HG03521 (cell line): ENCODE measurements at regions not wholly inside any gene's neighbourhood (a gene's known extent, or its start where the extent isn't known, plus 50 kb on each side); places are given as distances from the start of the nearest gene placed in this dataset.
"Not testable (repeated sequence)": the region's sequence is repeated elsewhere in the genome, so short reads cannot be mapped to it uniquely, and the experiment has no call there.

Experiments
- ATAC-seq: cut with Tn5 transposase; IDR thresholded peaks from one replicate; pipeline ENCODE4 v1.9.1; 2021; ENCODE audit warnings: mild to moderate bottlenecking, moderate library complexity; ENCODE audit not compliant: unreplicated experiment

DNA sequence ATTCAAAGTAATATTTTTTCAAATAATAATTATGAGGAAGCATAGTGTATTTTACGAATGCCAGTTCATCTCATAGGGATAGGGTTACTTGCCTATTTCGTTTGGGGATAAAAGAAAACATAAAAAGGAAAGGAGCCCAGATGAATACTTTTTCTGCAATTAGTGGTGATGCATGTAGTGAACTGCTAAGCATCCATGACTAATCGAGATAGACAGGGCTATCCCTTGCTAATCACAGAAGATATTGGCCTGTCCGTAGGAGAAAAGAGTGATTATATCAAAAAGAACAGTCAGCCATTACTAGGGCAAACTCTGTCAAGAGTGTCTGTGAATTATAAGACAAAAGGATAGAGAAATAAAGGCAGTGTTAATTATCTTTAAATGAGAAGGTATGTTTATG is 746.1 kb downstream of the C4orf33 start:
- ATAC-seq = no peak

DNA sequence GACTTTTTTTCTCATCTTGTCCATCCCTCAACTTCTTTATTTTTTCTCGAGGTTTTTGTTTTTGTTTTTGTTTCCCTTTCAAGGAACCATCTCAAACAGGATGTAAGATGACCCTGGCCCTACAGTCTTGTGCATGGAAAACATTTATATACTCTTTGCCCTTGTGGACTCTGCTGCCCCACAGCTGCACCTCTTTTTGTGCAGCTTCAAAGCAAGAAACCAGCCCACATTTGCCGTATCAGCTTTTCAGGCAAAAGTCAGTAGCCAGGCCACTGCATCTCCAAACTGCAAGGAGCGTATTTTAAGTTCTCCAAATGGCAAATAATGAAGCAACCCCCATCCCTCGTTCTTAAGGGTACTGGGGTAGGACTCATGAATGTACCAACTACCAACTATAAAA is 756.5 kb downstream of the C4orf33 start:
- ATAC-seq = no peak

DNA sequence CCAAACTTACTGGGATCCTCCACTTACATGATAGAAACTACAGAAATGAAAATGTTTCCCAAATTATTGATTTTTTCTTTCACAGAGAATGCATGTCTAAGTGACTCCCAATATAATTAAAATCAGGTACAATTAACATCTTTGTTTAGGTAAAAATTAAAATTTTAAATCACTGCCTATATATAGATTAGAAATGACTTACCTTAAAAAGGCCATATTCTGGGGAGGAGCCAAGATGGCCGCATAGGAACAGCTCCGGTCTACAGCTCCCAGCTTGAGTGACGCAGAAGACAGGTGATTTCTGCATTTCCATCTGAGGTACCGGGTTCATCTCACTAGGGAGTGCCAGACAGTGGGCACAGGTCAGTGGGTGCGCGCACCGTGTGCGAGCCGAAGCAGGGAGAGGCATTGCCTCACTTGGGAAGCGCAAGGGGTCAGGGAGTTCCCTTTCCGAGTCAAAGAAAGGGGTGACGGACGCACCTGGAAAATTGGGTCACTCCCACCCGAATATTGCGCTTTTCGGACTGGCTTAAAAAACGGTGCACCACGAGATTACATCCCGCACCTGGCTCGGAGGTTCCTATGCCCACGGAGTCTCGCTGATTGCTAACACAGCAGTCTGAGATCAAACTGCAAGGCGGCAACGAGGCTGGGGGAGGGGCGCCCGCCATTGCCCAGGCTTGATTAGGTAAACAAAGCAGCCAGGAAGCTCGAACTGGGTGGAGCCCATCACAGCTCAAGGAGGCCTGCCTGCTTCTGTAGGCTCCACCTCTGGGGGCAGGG is 757.9 kb downstream of the C4orf33 start:
- not testable (repeated sequence) for ATAC-seq

DNA sequence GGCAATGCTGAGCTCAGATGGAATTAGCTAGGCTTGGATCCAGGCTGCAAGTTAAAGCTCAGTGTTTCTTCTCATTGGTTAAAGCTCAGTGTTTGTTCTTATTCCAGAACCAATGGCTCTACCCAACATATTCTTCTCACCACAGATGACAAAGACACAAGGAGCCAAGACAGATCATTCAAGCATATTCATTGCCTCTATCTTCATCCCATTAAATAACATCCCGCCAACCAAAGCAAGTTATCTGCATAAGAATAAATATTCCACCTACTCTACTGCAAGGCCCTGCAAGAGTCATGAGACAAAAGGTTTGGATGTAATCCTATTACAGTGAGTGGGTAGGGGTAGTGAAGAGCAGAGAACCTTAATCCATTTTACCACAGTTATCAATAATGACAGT is 766.5 kb downstream of the C4orf33 start:
- ATAC-seq = no peak

DNA sequence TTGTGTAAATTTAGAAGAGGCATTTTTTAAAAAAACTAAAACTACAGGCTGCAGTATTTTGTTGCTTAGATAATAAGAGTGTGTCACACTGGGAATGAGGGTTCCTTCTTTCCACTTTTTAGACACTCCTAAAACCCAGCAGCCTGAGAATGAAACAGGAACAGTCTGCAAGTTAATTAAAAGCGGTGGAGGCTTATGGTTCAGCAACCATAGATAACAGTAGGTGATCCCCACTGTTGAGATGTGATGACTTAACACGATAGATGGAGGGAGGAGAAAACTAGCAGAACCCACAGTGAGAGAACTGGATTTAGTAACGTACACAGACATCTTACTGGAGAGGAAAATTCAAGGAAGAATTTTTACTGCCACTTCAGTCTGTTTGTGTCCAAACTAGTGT is 767.3 kb downstream of the C4orf33 start:
- no peak for ATAC-seq

DNA sequence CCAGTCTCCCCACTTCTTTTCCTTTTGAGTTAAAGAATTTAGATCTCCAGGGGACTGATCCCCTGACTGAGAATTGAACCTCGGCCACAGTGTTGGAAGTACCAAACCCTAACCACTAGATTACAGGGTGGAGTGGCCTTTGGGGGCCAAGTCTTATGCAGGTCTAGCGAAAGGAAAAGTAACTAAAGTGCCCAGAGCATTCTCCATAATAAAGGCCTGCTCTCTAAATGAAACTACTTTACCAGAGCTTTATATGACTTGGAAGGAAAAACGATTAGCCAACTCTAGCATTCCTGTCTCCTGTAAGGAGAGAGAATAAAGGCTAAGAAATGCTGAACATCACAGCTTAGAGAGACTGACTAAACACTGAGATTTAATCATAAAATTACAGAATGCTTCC is 788.0 kb downstream of the C4orf33 start:
- ATAC-seq = no peak

DNA sequence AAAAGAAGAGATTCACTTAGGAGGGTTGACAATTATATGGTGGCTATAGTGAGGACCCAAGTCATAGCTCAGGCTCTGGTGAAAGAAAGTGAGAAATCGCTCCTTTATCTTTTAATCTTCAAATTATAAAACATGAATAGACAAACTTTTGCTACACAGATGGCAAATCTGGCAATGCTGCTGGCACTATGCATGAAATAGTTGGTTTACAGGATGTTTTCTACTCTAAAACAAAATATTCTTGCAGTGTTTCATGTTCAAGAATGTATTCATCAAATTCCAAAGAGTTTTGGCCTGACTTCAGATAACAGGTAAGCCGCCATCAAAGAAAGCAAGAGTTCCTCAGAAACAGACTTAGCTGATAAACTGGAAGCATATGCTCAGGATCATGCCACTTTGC is 801.2 kb downstream of the C4orf33 start:
- no peak for ATAC-seq

DNA sequence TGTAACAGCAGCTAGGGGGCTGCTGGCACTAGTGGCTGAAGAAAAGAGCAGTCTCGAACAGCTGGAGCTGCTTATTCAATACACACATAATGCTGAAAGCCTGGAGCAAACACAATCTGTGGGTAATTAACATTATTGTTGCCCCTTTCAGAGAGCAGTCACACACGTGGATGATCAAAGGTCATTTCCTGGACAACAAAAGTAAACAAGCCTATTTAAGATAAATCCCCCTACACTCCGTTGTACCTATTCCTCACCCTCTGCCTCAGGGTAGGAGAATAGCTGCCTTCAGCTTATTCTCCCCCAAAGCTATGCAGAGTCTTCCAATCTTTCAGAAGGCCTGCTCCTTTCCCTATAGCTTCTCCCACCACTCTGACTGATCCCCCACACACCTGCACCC is 803.9 kb downstream of the C4orf33 start:
- no peak for ATAC-seq

DNA sequence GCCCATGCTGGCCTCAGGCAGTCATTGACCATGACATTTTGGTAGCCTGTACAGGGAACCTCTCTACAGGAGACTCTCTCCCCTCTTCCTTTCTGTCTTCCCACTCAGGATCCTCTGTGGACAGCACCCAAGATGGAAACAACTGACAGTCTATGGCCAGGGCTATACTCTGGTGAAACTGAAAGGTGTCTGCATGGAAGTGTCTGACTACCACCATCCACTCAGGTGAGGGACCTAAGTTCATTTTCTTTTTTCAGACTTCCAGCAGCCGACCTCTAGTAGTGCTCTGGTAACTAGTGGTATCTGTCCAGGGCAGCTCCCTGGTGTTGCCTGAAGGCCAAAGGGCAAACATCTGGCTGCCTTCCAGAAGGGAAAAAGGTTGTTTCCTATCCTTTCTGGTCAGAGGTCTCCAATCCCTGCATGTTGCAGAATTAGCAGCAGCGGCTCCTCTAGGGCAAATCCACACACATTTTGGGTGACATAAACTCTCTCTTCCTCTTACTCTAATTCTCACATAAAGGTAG is 804.5 kb downstream of the C4orf33 start:
- no peak for ATAC-seq

DNA sequence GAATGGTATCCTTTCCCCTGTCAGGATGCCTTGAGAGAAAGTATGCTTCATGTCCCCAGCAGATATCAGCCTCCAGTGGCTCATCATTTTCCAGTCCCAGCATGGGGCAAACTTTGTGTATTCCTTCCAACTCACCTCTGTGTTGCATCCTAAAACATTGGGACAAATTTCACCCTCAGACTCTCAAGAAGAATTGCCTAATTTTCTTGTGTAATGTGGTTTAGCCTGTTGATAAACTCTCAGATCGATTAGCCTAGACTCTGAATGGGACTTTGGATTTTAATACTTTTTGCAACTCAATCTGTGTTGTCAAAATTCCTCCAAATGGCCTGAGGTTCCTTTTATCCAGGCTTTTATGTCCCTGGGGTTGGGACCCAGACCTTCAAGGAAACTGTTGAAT is 805.3 kb downstream of the C4orf33 start:
- ATAC-seq = no peak

DNA sequence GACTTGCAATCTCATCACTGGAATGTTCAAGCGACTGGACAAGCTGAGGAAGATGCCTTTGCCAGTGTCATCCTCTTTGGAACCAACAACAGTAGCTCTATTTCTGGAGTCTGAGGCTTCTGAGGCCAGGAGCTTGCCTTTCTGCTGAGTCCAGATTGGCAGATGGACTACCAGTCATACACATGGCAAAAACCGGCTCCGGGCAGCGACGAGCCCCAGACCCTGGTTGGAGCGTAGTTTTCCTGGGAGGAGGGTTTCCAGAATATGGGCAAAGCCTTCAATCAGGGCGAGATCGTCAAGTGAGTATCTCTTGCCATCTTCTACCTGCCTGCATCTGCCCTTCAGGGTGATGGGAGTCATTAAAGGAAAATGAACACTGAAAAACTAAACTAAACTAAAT is 807.9 kb downstream of the C4orf33 start:
- ATAC-seq = no peak

DNA sequence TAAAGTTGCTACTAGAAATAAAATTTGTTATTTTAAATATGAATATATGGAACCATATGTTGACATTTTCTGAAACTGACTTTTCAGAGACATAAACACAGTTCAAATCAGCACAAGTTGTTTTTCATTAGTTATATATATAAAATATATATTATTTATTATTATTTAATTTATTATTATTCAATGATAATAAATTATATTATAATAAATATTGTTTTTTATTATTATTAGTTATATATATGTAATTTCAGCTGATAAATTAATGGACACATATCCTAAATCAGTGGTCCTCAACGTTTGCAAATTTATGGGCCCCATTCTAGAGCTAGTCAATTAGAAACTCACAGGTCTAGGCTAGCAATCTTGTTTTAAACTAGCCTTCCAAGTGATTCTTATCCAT is 809.3 kb downstream of the C4orf33 start:
- no peak for ATAC-seq

DNA sequence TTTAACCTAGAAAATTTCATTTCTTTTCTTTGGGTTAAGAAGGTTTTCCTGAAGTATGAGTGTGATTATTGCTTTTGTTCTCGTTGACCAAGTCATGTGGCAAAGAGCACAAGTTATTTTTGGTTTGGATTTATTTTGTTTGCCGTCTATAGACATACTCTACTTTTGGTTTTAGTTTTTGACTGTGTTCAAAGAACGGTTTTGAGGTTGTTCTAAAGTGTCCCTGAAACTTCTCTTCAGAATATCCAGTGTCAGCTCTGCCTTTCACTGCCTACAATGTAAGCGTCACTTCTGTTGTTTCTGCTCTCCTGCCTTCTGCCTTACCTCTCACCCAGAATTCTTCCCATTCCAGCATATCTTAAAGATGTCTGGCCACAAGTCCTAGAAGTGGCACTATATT is 812.2 kb downstream of the C4orf33 start:
- no peak for ATAC-seq

DNA sequence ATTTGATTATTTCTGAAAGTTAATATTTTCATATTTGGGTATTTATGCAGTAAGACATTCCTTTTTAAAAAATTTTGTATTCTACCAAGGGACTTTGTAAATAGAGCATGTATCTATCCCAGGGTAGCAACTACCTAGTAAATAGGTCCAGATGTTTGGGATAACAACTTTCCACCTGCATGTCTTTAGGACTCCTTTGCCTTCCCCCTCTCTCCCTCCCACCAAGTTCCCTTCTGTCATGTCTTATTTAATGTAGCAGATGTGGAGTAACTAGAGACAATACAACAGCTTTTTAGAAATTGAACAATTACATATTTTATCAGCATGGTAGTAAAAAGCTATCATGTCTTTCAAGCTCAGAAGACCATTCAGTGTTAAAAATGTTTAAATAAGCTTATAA is 821.0 kb downstream of the C4orf33 start:
- no peak for ATAC-seq

DNA sequence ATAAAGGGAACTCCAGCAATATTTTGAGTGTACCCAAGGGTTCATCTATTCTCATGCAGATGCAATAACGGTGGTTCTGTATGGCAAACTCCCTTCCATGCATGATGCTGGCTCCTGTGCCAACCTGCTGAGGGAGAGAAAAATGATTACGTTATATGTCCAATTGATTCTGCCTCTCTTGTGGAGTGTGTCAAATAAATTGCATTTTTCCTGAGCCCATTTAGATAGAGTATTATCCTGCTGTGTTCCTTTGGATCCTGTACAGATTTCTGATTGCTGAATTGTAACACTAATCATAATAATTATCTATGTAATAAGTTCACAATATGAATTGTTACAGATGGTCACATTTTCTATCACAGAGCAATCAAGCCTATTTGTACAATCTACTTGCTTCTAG is 821.7 kb downstream of the C4orf33 start:
- ATAC-seq = no peak

DNA sequence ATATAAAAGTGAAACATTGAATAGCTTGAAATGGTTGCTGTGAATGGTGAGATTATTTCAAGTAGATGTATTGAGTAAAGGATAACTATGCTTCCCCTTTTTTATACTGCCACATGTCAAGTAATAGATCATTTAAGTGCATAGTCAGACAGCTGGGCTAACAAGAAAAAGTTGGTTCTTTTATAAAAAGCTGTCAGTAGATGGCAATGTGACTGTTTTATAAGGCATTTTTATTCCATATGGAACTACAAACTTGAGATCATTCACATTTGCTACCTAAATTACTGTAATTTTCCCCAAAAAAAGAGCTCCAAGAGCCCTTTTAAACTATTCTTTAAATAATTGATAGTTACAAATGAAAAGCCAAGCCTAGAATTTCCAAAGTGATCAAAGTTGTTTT is 831.0 kb downstream of the C4orf33 start:
- no peak for ATAC-seq

DNA sequence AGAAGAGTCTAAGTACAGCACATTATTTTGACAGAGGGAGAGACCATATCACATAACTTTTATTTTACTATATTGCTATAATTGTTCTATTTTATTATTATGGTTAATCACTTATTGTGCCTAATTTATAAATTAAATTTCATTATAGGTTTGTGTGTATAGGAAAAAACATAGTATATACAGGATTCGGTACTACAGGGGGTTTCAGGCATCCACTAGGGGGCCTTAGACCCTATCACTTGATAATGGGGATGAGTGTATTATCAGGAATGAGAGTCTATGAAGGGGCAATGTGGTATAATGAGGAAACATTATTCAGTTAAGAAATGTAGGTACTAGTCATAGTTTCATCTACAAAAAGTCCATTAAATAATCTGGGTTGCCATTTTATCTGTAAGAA is 833.1 kb downstream of the C4orf33 start:
- ATAC-seq = no peak

DNA sequence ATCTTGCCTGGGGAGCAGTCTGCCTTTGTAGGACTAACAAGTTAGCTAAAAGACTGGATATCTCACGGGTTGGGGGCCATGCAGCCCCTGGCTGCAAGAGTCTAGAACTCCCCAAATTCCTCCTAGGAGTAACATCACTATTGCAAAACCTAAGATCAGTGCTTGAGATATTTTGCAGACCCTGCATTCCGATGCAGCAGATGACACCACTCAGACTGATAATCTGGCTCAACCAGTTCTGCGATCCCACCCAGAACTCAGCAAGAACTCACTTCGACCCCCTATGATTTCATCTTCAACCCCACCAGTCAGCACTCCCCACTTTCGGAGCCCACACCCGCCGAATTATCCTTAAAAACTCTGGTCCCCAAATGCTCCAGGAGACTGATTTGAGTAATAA is 834.0 kb downstream of the C4orf33 start:
- no peak for ATAC-seq

DNA sequence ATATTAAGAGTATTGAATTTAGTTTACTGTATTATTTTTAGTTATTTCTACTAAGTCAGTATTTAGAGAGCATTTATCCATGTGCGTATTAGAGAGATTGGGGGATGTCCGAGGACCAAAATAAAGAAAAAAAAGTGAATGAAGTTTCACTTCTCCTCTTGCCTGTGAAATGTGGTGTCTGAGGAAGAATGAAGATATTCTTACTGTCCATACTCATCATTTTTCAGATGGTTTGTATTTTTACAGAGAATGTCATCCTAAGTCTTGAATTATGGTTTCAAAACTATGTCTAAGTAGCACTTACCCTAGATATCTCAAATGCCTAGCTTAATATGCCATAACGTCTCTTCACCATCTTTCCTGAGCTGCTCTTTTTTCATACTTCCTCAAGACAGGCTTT is 854.3 kb downstream of the C4orf33 start:
- no peak for ATAC-seq

DNA sequence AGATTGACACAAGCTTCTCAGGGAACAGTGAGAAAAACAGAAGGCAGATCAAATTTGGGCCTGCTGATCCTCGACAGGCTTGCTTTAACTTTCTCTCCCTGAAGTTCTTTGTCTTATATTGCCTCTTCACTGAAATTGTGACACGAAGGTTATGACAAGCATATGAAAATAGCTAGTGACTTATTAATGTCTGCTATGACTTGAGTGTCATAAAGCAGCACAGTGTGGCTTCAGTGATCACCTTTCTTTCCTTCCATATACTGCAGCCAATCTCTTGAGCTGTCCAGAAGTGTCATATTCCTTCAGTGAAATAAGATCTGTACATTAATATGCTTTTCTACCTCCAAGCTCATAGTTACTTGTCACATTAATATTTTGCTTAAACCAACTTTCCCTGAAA is 870.2 kb downstream of the C4orf33 start:
- ATAC-seq = no peak

DNA sequence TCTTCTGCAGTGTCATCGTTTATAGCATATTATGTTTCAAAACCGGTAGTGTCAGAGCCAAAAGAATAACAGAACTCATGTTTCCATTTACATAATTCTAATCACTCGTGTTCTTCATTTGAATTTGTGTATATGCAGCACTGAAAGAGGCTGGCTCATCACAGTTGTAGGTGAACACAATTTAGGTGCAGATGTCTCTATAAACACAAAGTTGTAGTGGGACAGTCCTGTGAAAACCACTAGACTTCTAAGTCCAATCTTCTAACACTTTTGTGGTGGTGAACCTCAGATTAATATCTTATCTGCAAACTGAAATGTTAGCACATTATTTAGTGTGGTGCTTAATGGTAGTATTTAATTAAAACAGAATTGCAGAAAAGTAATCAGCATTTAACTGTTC is 872.4 kb downstream of the C4orf33 start:
- ATAC-seq = no peak

DNA sequence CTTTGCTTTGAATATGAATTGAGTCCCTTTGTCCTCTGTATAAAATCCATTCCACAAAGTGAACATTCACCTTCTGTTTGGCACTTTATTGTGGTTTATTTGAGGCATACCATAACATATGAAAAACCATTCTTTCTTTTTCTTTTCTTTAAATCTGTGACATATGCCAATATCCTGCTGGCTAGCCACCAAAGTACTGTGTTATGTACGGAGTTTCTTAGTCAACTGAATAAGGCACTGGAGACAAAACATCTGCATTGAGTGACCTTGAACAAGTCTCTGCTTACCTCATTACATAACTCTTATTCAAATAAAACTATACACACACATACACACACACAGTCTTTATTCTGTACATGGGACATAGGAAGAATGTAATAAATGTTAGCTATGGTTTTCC is 872.8 kb downstream of the C4orf33 start:
- no peak for ATAC-seq

DNA sequence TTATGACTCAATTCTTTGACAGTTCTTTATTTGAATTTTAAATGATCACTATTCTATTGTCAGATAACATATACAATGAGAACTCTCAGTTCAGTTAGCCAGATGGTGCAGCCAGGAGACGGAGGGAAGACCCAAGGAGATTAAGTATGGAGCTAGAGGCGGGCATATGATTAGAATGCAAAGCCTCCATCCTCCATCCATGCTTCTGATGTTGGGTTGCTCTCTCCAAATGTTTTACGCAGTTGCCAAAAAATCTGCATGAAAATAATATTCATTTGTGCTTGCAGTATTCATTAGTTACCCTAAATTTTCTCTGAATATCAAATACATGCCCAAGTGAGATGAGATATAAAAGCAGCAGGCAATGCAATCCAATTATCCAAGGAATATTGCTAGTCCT is 874.8 kb downstream of the C4orf33 start:
- no peak for ATAC-seq
